GM23248 (cell line): ENCODE measurements at regions not wholly inside any gene's neighbourhood (a gene's known extent, or its start where the extent isn't known, plus 50 kb on each side); places are given as distances from the start of the nearest gene placed in this dataset.

ENCODE experiments used
- EZH2 ChIP-seq: fragments of 200-600 bp; sonication (generic); IDR thresholded peaks from 2 replicates; pipeline ENCODE4 v1.6.1; 2018; ENCODE audit warnings: antibody characterized with exemption, mild to moderate bottlenecking; ENCODE audit not compliant: insufficient read depth, poor library complexity, severe bottlenecking
- EZH2phosphoT487 ChIP-seq: fragments of 200-600 bp; sonication (generic); IDR thresholded peaks from 2 replicates; pipeline ENCODE4 v1.6.1; 2018; ENCODE audit warnings: antibody characterized with exemption, moderate library complexity, mild to moderate bottlenecking, low read depth; ENCODE audit not compliant: insufficient read depth

DNA sequence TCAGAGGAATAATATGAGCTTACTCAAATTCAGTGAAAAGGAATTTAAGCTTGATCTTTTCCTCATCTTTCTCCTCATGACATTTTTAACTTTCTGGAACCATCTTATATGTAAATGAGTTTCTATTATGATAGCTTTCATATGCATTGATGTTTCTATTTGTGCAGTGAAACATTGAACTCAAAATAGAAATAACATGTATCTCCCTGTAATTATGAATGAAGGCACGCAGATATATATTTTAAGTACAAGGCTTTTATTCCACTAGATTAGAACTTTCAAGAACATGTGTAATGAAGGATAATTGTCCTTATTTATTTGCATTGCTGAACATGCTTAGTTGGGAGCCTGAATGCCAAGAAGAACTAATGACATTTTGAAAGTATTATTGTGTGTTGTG is 1391.7 kb upstream of the MIR17HG start:
- TF ChIP-seq EZH2 (no peak), EZH2phosphoT487 (no peak)
